Loucy (cell line): ENCODE measurements at regions not wholly inside any gene's neighbourhood (a gene's known extent, or its start where the extent isn't known, plus 50 kb on each side); places are given as distances from the start of the nearest gene placed in this dataset.

Experiments
- H2AFZ ChIP-seq: fragments of 200-600 bp; sonication (generic); 2 replicates; pipeline ENCODE4 v1.6.0; 2016; ENCODE audit warnings: antibody characterized with exemption, mild to moderate bottlenecking, low read length, moderate library complexity
- H3F3A ChIP-seq: fragments of 200-600 bp; 2 replicates; pipeline ENCODE4 v1.6.0; 2016; ENCODE audit warnings: antibody characterized with exemption, low read depth, mild to moderate bottlenecking
- H3K27me3 ChIP-seq: fragments of 200-600 bp; sonication (generic); 2 replicates; pipeline ENCODE4 v1.6.1; 2014; ENCODE audit warnings: low read length, mild to moderate bottlenecking; ENCODE audit not compliant: insufficient read depth, poor library complexity, severe bottlenecking
- H3K36me3 ChIP-seq: fragments of 200-600 bp; sonication (generic); 2 replicates; pipeline ENCODE4 v1.6.1; 2016; ENCODE audit warnings: low read length; ENCODE audit not compliant: insufficient read depth
- H3K4me1 ChIP-seq: fragments of 200-600 bp; sonication (generic); 2 replicates; pipeline ENCODE4 v1.5.1; 2014; ENCODE audit warnings: low read length, mild to moderate bottlenecking; ENCODE audit not compliant: insufficient read depth, poor library complexity, severe bottlenecking
- H3K4me2 ChIP-seq: fragments of 200-600 bp; sonication (generic); 2 replicates; pipeline ENCODE4 v1.6.0; 2014; ENCODE audit warnings: antibody characterized with exemption, low read length, low read depth, mild to moderate bottlenecking; ENCODE audit not compliant: poor library complexity, severe bottlenecking
- H3K4me3 ChIP-seq: fragments of 200-600 bp; sonication (generic); 2 replicates; pipeline ENCODE4 v1.5.1; 2014; ENCODE audit warnings: low read length, mild to moderate bottlenecking, mixed read lengths; ENCODE audit not compliant: poor library complexity, severe bottlenecking
- H3K79me2 ChIP-seq: fragments of 200-600 bp; sonication (generic); 2 replicates; pipeline ENCODE4 v1.6.1; 2014; ENCODE audit warnings: low read length; ENCODE audit not compliant: insufficient read depth
- H3K9ac ChIP-seq: fragments of 200-600 bp; sonication (generic); 2 replicates; pipeline ENCODE4 v1.6.0; 2014; ENCODE audit warnings: mild to moderate bottlenecking, low read depth, low read length, moderate library complexity; ENCODE audit not compliant: poor library complexity, severe bottlenecking
- H3K9me2 ChIP-seq: fragments of 200-600 bp; sonication (generic); replicated peaks from 2 replicates; pipeline ENCODE4 v1.6.1; 2016; ENCODE audit warnings: low read depth, low read length, mixed read lengths
- H3K9me3 ChIP-seq: fragments of 200-600 bp; sonication (generic); 2 replicates; pipeline ENCODE4 v1.6.1; 2014; ENCODE audit warnings: mild to moderate bottlenecking, antibody characterized with exemption, low read length, low read depth; ENCODE audit not compliant: insufficient read depth
- H4K20me1 ChIP-seq: fragments of 200-600 bp; sonication (generic); 2 replicates; pipeline ENCODE4 v1.6.0; 2014; ENCODE audit warnings: antibody characterized with exemption, low read length, mild to moderate bottlenecking; ENCODE audit not compliant: insufficient read depth, poor library complexity, severe bottlenecking
- EZH2phosphoT487 ChIP-seq: fragments of 200-600 bp; IDR thresholded peaks from 2 replicates; pipeline ENCODE4 v1.6.1; 2018; ENCODE audit warnings: antibody characterized with exemption, mild to moderate bottlenecking, moderate library complexity, borderline replicate concordance
- TF ChIP-seq, protein P1 (sequence below): fragments of 200-600 bp; sonication (generic); conservative IDR thresholded peaks from 2 replicates; pipeline ENCODE4 v1.5.1; 2014; ENCODE audit warnings: mild to moderate bottlenecking, antibody characterized with exemption, low read length

DNA sequence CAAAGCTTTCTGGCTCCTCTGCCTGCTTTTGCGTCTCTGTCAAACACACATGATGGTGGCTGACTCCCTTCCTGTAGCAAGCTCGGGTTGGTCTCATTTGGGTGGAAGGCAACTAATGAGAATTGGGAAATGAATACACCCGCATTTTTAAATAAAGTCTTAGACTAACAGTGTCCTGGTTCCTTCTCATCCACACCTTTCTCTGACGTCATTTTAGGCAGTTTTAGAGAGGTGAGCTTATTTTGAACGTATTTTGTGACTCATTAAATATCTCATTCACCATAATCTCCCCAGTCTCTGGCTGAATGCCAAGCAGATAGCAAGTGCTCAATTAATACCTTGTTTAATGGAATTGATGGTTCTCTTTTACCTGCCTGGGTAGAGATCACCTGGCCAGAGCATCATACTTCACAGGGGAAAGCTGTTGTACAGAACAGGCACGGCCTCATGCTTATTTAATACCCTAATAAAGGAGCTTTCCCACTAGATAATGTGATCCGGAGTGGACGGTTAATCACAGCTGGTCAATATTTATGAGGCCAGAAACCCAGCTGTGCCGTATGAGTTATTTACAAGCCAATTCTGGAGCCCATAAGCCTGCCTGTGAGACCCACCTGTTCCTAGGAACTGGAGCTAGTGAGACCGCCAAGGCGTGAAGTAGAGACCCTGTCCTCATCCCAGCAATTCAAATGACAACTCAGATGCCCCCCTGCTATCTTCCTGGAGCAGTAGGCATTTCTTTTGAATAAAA, 149.7 kb upstream of the PROK2 start:
- no peaks in the 10 kb centered on the region for H3K9me2 ChIP-seq
- H2AFZ ChIP-seq, result no peak overlapping the region
- no peak overlapping the region for H3K4me2 ChIP-seq
- H3K79me2 ChIP-seq, result no peaks in the 10 kb centered on the region
- no peak overlapping the region for H3K4me3 ChIP-seq
- no peaks in the 10 kb centered on the region for H3K4me1 ChIP-seq
- no peaks in the 10 kb centered on the region for H3K36me3 ChIP-seq
- H4K20me1 ChIP-seq, result no peaks in the 10 kb centered on the region
- TF ChIP-seq EZH2phosphoT487, result no peak
- TF ChIP-seq, protein P1, sequence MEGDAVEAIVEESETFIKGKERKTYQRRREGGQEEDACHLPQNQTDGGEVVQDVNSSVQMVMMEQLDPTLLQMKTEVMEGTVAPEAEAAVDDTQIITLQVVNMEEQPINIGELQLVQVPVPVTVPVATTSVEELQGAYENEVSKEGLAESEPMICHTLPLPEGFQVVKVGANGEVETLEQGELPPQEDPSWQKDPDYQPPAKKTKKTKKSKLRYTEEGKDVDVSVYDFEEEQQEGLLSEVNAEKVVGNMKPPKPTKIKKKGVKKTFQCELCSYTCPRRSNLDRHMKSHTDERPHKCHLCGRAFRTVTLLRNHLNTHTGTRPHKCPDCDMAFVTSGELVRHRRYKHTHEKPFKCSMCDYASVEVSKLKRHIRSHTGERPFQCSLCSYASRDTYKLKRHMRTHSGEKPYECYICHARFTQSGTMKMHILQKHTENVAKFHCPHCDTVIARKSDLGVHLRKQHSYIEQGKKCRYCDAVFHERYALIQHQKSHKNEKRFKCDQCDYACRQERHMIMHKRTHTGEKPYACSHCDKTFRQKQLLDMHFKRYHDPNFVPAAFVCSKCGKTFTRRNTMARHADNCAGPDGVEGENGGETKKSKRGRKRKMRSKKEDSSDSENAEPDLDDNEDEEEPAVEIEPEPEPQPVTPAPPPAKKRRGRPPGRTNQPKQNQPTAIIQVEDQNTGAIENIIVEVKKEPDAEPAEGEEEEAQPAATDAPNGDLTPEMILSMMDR, result no peak
- H3K27me3 ChIP-seq, result no peaks in the 10 kb centered on the region
- H3K9ac ChIP-seq, result no peak overlapping the region
- H3F3A ChIP-seq, result no peaks in the 10 kb centered on the region
- H3K9me3 ChIP-seq, result no peaks in the 10 kb centered on the region

- Histone ChIP-seq H3K9me2 (no peaks in the 10 kb centered on the region), H3K4me2 (no peak overlapping the region), H4K20me1 (no peaks in the 10 kb centered on the region), H3K4me1 (peaks cover 9% of the 10 kb centered on the region), H3K79me2 (no peaks in the 10 kb centered on the region), H3K9me3 (no peaks in the 10 kb centered on the region), H2AFZ (no peak overlapping the region), H3K9ac (no peak overlapping the region), H3K27me3 (no peaks in the 10 kb centered on the region), H3F3A (no peaks in the 10 kb centered on the region), H3K36me3 (no peaks in the 10 kb centered on the region), H3K4me3 (no peak overlapping the region)
- TF ChIP-seq, protein P1, result no peak
- TF ChIP-seq EZH2phosphoT487, result no peak
These were observed 147.0 kb upstream of the PROK2 start for GRCh38 chr3:71931922-71932321.

DNA sequence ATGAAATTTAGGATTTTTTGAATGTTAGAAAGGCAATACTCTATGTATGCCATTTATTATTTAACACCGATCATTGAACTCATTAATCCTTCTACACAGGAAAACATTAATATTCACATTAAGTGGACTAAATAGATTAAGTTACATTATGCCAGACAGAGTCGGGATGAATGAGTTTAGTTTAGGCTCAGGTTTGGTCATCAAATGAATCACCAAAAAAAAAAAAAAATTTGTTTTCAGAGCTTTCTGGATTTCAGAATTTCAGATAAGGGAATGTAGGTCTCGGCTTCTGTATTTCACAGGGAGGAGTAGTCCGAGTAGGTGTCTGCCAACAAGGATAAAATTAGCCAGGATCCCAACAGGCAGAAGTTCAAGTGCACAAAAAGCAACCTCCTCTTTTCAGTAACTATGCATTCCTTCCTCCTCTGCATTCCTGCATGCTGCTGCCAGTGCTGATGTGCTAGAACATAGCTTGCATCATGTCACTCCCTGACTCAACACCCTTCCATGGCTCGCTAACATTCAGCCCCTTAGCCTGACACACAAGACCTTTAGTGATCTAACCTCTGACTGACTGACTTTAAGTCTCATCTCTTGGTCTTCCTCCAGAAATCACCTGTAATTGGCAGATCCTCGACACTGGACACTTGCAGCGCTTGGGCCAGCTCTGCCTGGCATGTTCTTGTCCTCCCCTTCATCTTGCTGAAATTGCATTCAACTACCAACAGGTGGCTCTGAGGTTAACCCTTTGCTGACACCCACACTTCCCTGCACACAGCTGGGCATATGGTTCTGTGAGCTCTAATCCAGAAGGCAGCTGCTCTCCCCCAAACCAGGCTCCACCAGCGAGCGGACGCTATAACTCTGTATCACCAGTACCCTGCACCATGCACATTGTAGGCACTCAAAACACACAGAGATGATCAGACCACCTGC, 145.4 kb upstream of the PROK2 start:
- H3K9me2 ChIP-seq, result no peaks in the 10 kb centered on the region
- no peaks in the 10 kb centered on the region for H3K79me2 ChIP-seq
- H3K9ac ChIP-seq, result no peak overlapping the region

More for the DNA sequence above, 145.4 kb upstream of the PROK2 start:
- no peaks in the 10 kb centered on the region for H3F3A ChIP-seq
- no peaks in the 10 kb centered on the region for H4K20me1 ChIP-seq
- H2AFZ ChIP-seq, result no peak overlapping the region
- no peak overlapping the region for H3K4me3 ChIP-seq
- peaks cover 17% of the 10 kb centered on the region for H3K4me1 ChIP-seq
- no peaks in the 10 kb centered on the region for H3K27me3 ChIP-seq
- no peak for TF ChIP-seq EZH2phosphoT487
- TF ChIP-seq, protein P1, result peak; percentile 78
- no peaks in the 10 kb centered on the region for H3K36me3 ChIP-seq
- no peaks in the 10 kb centered on the region for H3K9me3 ChIP-seq
- no peak overlapping the region for H3K4me2 ChIP-seq
